Right lobe of liver (tissue), 4 donors: ENCODE measurements at regions not wholly inside any gene's neighbourhood (a gene's known extent, or its start where the extent isn't known, plus 50 kb on each side); places are given as distances from the start of the nearest gene placed in this dataset.

Experiments
- POLR2A ChIP-seq: fragments of 450-650 bp; IDR thresholded peaks from one replicate; pipeline ENCODE4 v1.6.1; 2017; ENCODE audit warnings: antibody characterized with exemption, mild to moderate bottlenecking
- TF ChIP-seq, protein P1 (sequence below), 4 donors: fragments of 200-600 bp in 3 of 4; fragments of 450-650 bp in 1 of 4; IDR thresholded peaks; one replicate each; pipeline versions ENCODE4 v1.5.1 to v1.8.0; 2016 to 2022; ENCODE audit warnings: antibody characterized with exemption in 4 of 4, mild to moderate bottlenecking in 2 of 4
- donor health status: DM: no; HTN: no; CAD: no.
- donor health status: DM: no; HTN: no; CAD: no.
- donor health status: DM: no; HTN: yes; CAD: no.

- TF ChIP-seq, protein P1, sequence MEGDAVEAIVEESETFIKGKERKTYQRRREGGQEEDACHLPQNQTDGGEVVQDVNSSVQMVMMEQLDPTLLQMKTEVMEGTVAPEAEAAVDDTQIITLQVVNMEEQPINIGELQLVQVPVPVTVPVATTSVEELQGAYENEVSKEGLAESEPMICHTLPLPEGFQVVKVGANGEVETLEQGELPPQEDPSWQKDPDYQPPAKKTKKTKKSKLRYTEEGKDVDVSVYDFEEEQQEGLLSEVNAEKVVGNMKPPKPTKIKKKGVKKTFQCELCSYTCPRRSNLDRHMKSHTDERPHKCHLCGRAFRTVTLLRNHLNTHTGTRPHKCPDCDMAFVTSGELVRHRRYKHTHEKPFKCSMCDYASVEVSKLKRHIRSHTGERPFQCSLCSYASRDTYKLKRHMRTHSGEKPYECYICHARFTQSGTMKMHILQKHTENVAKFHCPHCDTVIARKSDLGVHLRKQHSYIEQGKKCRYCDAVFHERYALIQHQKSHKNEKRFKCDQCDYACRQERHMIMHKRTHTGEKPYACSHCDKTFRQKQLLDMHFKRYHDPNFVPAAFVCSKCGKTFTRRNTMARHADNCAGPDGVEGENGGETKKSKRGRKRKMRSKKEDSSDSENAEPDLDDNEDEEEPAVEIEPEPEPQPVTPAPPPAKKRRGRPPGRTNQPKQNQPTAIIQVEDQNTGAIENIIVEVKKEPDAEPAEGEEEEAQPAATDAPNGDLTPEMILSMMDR (IDR thresholded peaks at IDR 0.05): no peak
- no peak for TF ChIP-seq POLR2A
These were observed 726.0 kb downstream of the DIAPH3 start for GRCh38 chr13:59437544-59438301.
